GM12891 (cell line): ENCODE measurements at regions not wholly inside any gene's neighbourhood (a gene's known extent, or its start where the extent isn't known, plus 50 kb on each side); places are given as distances from the start of the nearest gene placed in this dataset.

Experiments used
- PAX5 ChIP-seq: IDR thresholded peaks from 2 replicates; pipeline ENCODE4 v1.6.1; 2011; ENCODE audit warnings: low read length, moderate library complexity, mild to moderate bottlenecking; ENCODE audit not compliant: insufficient read depth, severe bottlenecking
- POLR2A ChIP-seq: IDR thresholded peaks from 2 replicates; pipeline ENCODE4 v1.6.1; 2011; ENCODE audit warnings: low read depth, low read length, control low read depth
- POLR2AphosphoS5 ChIP-seq: IDR thresholded peaks from 2 replicates; pipeline ENCODE4 v1.6.1; 2011; ENCODE audit warnings: low read depth, low read length, control low read depth
- POU2F2 ChIP-seq: IDR thresholded peaks from 2 replicates; pipeline ENCODE4 v1.6.1; 2011; ENCODE audit warnings: low read depth, mild to moderate bottlenecking, control low read depth, low read length, moderate library complexity
- SPI1 ChIP-seq: IDR thresholded peaks from 2 replicates; pipeline ENCODE4 v1.6.1; 2011; ENCODE audit warnings: low read depth, low read length, control low read depth
- TAF1 ChIP-seq: IDR thresholded peaks from 2 replicates; pipeline ENCODE4 v1.6.1; 2011; ENCODE audit warnings: low read depth, low read length, control low read depth

GRCh38 chr9:81462801-81463200 lies 226.5 kb downstream of the TLE1 start:
- TF ChIP-seq POLR2AphosphoS5 (no peak), POLR2A (no peak), TAF1 (no peak), SPI1 (no peak), POU2F2 (no peak), PAX5 (no peak)
